ENCODE measurements at regions not wholly inside any gene's neighbourhood (a gene's known extent, or its start where the extent isn't known, plus 50 kb on each side); places are given as distances from the start of the nearest gene placed in this dataset.

DNA sequence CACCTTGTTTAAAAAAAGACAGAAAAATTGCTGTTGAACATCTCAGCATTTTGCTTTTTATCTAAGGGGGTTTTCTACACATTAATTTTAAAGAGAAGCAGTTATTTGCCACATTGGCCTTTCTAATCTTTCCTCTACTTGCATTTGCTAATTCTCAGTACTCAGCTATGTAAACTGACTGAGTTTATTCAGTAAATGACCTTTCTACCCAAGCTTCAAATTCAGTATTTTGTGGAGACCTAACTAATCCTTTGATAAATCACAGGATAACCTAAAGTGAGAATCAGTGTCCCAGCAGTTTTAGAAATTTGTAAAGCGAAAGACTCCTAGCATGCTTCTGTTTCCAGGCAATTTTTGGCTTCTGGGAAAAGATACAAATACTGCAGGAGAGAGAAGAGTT lies 288.4 kb downstream of the ASXL3 start:
- Histone ChIP-seq H3K4me3 (ENCODE audit: low read length) (no peak overlapping the region), H3K79me2 (replicated peaks; ENCODE audit: insufficient read depth, low read length) (no peaks in the 10 kb centered on the region), H3F3A (ENCODE audit: insufficient read depth, low read length, poor library complexity, severe bottlenecking) (no peaks in the 10 kb centered on the region), H3K36me3 (ENCODE audit: insufficient read depth, low read length) (no peaks in the 10 kb centered on the region), H3K27ac (ENCODE audit: low read length) (no peak overlapping the region), H3K9me2 (ENCODE audit: insufficient read depth, low read length) (no peaks in the 10 kb centered on the region), H4K20me1 (ENCODE audit: insufficient read depth) (no peaks in the 10 kb centered on the region), H3K9me3 (ENCODE audit: low read length) (peaks cover 9% of the 10 kb centered on the region), H3K4me2 (ENCODE audit: low read length) (no peak overlapping the region), H3K9ac (ENCODE audit: low read length) (no peak overlapping the region), H3K27me3 (ENCODE audit: insufficient read depth, low read depth, low read length) (no peaks in the 10 kb centered on the region), H2AFZ (ENCODE audit: low read depth, low read length) (no peak overlapping the region)
- no peak for TF ChIP-seq POLR2AphosphoS5 (IDR thresholded peaks at IDR 0.05)
- TF ChIP-seq, protein P1, sequence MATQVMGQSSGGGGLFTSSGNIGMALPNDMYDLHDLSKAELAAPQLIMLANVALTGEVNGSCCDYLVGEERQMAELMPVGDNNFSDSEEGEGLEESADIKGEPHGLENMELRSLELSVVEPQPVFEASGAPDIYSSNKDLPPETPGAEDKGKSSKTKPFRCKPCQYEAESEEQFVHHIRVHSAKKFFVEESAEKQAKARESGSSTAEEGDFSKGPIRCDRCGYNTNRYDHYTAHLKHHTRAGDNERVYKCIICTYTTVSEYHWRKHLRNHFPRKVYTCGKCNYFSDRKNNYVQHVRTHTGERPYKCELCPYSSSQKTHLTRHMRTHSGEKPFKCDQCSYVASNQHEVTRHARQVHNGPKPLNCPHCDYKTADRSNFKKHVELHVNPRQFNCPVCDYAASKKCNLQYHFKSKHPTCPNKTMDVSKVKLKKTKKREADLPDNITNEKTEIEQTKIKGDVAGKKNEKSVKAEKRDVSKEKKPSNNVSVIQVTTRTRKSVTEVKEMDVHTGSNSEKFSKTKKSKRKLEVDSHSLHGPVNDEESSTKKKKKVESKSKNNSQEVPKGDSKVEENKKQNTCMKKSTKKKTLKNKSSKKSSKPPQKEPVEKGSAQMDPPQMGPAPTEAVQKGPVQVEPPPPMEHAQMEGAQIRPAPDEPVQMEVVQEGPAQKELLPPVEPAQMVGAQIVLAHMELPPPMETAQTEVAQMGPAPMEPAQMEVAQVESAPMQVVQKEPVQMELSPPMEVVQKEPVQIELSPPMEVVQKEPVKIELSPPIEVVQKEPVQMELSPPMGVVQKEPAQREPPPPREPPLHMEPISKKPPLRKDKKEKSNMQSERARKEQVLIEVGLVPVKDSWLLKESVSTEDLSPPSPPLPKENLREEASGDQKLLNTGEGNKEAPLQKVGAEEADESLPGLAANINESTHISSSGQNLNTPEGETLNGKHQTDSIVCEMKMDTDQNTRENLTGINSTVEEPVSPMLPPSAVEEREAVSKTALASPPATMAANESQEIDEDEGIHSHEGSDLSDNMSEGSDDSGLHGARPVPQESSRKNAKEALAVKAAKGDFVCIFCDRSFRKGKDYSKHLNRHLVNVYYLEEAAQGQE (IDR thresholded peaks at IDR 0.05; ENCODE audit: borderline replicate concordance), result no peak
- no peak for TF ChIP-seq SMC3 (conservative IDR thresholded peaks at IDR 0.05; ENCODE audit: poor library complexity)
- no peak for TF ChIP-seq MXI1 (conservative IDR thresholded peaks at IDR 0.05; ENCODE audit: poor library complexity, severe bottlenecking)
- no peak for TF ChIP-seq RAD21 (conservative IDR thresholded peaks at IDR 0.05)
- TF ChIP-seq EZH2 (IDR thresholded peaks at IDR 0.05; ENCODE audit: borderline replicate concordance, insufficient read depth, low read length, poor library complexity, severe bottlenecking), result no peak
- no peak for TF ChIP-seq EP300 (conservative IDR thresholded peaks at IDR 0.05; ENCODE audit: poor library complexity, severe bottlenecking)
- TF ChIP-seq, protein P2, sequence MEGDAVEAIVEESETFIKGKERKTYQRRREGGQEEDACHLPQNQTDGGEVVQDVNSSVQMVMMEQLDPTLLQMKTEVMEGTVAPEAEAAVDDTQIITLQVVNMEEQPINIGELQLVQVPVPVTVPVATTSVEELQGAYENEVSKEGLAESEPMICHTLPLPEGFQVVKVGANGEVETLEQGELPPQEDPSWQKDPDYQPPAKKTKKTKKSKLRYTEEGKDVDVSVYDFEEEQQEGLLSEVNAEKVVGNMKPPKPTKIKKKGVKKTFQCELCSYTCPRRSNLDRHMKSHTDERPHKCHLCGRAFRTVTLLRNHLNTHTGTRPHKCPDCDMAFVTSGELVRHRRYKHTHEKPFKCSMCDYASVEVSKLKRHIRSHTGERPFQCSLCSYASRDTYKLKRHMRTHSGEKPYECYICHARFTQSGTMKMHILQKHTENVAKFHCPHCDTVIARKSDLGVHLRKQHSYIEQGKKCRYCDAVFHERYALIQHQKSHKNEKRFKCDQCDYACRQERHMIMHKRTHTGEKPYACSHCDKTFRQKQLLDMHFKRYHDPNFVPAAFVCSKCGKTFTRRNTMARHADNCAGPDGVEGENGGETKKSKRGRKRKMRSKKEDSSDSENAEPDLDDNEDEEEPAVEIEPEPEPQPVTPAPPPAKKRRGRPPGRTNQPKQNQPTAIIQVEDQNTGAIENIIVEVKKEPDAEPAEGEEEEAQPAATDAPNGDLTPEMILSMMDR (IDR thresholded peaks at IDR 0.05; ENCODE audit: poor library complexity, severe bottlenecking), result no peak
- no peak for TF ChIP-seq TAF1 (IDR thresholded peaks at IDR 0.05; ENCODE audit: low read depth)

DNA sequence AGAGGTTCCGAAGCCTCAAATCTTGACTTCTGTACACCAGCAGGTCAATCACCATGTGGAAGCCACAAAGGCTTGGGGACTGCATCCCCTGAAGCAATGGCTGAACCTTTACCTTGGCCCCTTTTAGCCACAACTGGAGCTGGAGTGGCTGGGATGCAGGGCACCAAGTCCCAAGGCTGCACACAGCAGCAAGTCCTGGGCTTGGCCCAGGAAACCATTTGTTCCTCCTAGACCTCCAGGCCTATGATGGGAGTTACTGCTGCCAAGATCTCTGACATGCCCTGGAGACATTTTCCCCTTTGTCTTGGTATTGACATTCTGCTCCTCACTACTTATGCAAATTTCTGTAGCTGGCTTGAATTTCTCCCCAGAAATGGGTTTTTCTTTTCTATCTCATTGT lies 285.9 kb downstream of the ASXL3 start:
- Histone ChIP-seq H2AFZ (ENCODE audit: low read depth, low read length) (no peak overlapping the region), H3K9me3 (ENCODE audit: low read length) (peaks cover 9% of the 10 kb centered on the region), H3K9ac (ENCODE audit: low read length) (no peak overlapping the region), H3K27me3 (ENCODE audit: insufficient read depth, low read depth, low read length) (no peaks in the 10 kb centered on the region), H3K4me3 (ENCODE audit: low read length) (no peak overlapping the region), H3F3A (ENCODE audit: insufficient read depth, low read length, poor library complexity, severe bottlenecking) (no peaks in the 10 kb centered on the region), H4K20me1 (ENCODE audit: insufficient read depth) (no peaks in the 10 kb centered on the region), H3K36me3 (ENCODE audit: insufficient read depth, low read length) (no peaks in the 10 kb centered on the region), H3K27ac (ENCODE audit: low read length) (no peak overlapping the region), H3K9me2 (ENCODE audit: insufficient read depth, low read length) (no peaks in the 10 kb centered on the region), H3K79me2 (replicated peaks; ENCODE audit: insufficient read depth, low read length) (no peaks in the 10 kb centered on the region), H3K4me2 (ENCODE audit: low read length) (no peak overlapping the region)
- TF ChIP-seq EZH2 (IDR thresholded peaks at IDR 0.05; ENCODE audit: borderline replicate concordance, insufficient read depth, low read length, poor library complexity, severe bottlenecking), result no peak
- TF ChIP-seq, protein P2 (IDR thresholded peaks at IDR 0.05; ENCODE audit: poor library complexity, severe bottlenecking), result no peak
- TF ChIP-seq RAD21 (conservative IDR thresholded peaks at IDR 0.05), result no peak
- no peak for TF ChIP-seq EP300 (conservative IDR thresholded peaks at IDR 0.05; ENCODE audit: poor library complexity, severe bottlenecking)
- TF ChIP-seq TAF1 (IDR thresholded peaks at IDR 0.05; ENCODE audit: low read depth), result no peak
- no peak for TF ChIP-seq POLR2AphosphoS5 (IDR thresholded peaks at IDR 0.05)
- TF ChIP-seq MXI1 (conservative IDR thresholded peaks at IDR 0.05; ENCODE audit: poor library complexity, severe bottlenecking), result no peak
- no peak for TF ChIP-seq SMC3 (conservative IDR thresholded peaks at IDR 0.05; ENCODE audit: poor library complexity)
- TF ChIP-seq, protein P1 (IDR thresholded peaks at IDR 0.05; ENCODE audit: borderline replicate concordance), result no peak

Measured in neural cell (in vitro differentiated cells).